ENCODE measurements at regions not wholly inside any gene's neighbourhood (a gene's known extent, or its start where the extent isn't known, plus 50 kb on each side); places are given as distances from the start of the nearest gene placed in this dataset.

DNA sequence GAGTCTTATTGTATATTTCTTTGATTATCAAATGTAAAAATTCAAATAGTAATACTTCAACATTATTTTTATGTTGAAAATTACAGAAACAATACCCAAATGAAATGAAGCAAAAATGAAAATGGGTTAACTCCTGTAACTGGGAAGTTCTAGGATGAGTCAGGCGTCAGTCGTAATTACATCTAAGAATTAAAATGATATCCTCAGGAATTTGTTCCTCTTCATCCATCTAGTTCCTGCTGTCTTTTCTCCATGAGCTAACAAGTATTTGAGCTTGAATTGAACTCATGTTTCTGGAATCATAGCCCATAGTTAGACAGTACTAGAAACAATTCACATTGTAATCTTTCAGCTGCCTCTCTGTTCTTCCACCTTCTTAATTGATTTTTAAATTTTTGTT lies 568.3 kb upstream of the TLE4 start:
- no peak for DNase-seq (ENCODE audit: low read depth, low spot score)
- H3K4me3 ChIP-seq (ENCODE audit: low read length) = no peak overlapping the region

DNA sequence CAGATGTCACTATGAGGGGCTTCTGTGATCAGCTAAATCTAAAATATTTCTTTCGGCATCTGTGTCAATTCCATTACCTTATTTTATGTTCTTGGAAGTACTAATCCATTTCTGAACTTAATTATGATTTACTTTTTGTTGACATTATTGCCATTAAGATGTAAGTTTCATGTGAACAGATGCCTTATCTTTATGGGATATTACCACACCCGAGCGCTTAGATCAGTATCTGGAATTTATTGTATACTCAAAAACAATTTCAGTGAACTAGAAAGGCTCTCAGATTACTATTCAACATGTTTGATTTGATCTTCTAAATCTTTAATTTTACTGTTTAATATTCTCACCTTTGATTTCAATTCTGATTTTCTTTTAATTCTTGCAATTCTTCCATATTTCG lies 567.7 kb upstream of the TLE4 start:
- DNase-seq (ENCODE audit: low read depth, low spot score) = no peak
- no peak overlapping the region for H3K4me3 ChIP-seq (ENCODE audit: low read length)

DNA sequence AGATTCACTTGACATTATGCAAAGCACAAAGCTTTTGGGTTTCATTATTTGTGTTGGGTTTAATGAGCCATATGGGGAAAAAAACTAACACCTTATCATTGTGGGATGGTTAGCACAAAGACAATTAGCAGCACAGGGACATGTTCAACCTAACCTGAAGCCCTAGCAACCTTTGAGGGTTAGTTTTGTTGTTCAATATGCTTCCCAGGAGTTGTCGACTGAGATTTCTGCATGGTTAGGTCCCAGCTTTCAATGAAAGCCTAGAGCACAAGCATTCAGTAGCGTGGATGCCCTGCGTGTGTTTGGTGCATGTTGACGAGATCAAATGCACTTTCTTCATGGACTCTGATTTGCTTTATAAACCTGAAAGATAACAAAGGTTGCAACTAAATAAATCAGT lies 565.2 kb upstream of the TLE4 start:
- H3K4me3 ChIP-seq (ENCODE audit: low read length) = no peak overlapping the region
- DNase-seq (ENCODE audit: low read depth, low spot score) = no peak

DNA sequence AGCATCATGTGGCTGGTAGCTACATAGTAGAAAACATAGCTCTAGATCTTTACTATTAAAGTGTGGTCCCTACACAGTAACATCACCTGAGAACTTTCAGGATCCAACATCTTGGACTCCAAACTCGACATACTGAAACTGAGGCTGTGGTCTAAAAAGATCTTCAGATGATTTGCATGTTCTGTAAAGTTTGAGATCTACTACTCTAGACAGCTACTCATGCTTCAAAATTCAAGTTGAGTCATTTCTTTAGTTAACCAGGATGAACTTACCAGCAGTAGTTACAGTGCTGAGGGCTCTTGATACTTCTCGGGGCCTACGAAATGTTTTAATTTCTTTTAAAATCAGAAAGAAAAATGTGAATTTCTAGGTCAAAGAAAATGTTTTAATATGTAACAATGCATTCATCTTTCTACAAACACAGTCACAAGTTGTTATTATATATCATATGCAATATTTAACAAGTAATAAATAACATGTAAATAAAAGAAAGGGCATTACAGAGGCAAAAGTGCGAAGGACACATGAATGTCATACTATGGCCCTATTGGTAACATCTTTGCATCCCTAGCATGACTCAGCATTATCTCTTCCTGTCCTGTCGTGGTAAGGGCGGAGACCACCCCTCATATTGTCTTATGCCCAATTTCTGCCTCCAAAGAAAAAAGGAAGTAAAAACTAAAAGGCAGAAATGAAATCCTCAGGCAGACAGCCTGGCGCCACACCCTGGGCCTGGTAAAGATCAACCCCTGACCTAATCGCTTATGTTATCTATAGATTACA lies 563.9 kb upstream of the TLE4 start:
- no peak overlapping the region for H3K4me3 ChIP-seq (ENCODE audit: low read length)
- DNase-seq (ENCODE audit: low read depth, low spot score) = no peak

DNA sequence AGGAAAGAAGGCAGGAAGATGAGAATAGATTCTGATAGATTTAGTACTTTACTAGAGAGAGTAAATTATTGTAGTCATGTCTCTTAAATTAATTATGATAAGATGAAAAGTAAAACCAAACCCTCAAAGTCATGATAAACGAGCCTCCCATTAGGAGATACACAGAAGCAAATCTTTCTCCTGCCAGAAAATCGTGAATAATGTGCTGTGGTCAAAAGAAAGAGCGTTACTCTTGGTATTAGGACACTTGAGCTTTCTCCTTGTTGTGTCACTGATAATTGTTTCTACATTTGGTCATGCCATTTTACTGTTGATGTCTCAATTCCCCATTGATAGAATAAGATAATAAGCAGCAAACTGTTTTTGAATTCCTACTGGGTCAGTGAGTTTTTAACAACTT lies 562.8 kb upstream of the TLE4 start:
- no peak overlapping the region for H3K4me3 ChIP-seq (ENCODE audit: low read length)
- DNase-seq (ENCODE audit: low read depth, low spot score) = no peak

DNA sequence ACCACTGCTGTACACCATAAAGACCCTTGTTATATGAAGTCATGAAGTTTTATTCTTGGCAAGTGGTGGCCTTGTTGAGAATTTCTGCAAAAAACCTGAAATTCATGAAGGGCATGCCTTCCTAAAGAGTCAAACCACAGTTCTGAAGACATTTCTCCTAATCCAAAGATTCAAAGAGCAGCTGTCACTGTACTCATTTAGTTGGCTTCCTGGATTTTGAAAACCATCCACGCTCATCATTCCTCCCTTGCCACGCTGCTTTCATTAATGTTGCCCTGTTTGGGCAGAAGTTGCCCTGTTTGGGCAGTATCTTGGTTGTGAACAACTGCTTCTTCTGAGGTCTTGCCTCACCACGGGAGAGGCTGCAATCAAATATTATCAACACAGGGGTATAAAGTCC lies 560.3 kb upstream of the TLE4 start:
- no peak for DNase-seq (ENCODE audit: low read depth, low spot score)
- no peak overlapping the region for H3K4me3 ChIP-seq (ENCODE audit: low read length)

DNA sequence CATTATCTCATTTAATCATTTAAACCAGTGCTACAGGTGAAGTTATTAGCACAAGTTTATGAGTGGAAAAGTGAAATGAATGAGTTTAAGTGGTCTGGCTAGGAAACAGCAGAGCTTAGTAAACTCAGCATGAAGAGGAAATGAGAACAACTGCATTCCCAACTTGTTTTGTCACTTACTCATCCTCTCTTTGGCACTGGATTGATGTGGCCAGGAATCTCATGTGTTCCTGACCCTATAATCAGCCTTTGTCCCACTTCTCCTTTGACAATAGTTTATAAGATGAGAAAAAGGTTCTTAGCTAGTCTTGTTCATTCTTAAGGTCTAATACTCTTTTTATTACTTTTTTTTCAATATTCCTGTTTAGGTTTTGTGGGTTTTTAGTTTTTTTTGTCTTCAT lies 559.2 kb upstream of the TLE4 start:
- no peak for DNase-seq (ENCODE audit: low read depth, low spot score)
- no peak overlapping the region for H3K4me3 ChIP-seq (ENCODE audit: low read length)

DNA sequence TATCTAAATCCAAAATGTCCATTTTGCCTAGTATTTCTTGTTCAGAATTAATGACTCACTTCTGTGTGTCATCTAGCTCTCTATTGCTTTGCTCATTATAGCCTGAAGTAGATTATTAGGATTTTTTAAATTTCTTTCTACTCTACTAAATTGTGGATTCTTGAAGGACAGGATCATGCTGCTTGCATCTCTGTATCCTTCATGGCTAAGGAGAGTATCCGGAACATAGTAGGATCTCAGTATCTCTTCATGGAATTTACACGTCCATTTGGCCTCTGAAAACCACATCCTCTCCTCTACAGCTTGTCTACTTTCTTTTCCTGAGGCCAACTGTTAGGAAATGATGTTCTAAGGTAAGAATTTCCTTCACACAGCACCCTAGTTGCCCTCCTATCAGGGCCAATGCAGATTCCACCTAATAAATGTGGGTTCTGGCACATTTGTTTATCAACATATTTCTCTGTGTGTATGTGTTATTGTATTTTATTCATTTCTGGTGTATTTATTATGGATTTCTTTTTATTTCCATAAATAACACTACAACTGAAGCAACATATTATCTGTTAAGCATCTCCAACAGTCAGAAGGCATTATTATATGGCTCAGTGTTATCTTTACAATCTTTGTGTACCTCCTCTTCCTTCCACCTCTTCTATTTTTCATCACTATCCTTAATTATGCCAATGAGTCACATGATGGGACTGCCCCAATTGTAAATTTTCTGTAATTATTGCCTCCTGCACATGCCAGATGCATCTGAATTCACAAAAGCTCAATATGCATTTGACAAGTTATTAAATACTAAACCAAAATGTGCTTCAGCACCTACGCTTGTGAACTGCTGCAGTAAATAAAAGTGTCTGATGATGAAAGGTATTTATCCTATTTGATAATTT lies 557.8 kb upstream of the TLE4 start:
- no peak for DNase-seq (ENCODE audit: low read depth, low spot score)
- H3K4me3 ChIP-seq (ENCODE audit: low read length) = no peak overlapping the region

DNA sequence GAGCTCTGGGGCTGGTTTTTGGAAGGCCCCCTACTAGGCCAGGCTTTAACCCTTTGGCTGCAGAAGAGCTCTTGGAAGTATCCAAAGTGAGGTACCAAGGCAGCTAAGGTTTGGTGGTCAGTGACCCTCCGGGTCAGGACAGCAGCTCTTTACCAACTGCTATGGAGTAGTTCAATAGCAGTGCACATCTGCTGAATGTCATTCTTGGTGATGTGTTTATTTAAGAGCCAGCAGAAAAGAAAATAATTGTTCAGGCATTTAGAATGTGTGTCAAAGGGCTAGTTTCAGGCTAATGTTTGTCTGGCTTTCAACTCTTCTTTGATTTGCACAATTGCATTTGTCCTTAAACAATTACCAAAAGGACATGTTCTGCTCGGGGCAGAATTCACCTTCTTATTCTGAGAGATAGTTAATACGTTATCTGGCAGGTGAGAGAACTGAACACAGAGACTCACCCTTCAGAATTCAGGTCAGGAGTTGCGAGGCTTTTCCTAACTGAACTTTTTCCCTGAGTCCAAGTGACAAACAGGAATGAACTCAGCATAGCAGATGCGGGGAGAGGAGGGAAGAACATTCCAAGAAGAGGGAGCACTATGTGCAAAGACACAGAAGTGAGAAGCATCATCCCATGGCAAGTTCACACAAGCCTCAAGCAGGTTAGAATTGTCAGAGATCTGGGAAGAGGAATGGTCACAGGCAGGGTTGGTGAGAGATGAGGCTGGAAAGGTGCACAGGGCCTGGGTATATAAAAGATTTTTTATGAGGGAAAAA lies 556.7 kb upstream of the TLE4 start:
- no peak for DNase-seq (ENCODE audit: low read depth, low spot score)
- no peak overlapping the region for H3K4me3 ChIP-seq (ENCODE audit: low read length)

DNA sequence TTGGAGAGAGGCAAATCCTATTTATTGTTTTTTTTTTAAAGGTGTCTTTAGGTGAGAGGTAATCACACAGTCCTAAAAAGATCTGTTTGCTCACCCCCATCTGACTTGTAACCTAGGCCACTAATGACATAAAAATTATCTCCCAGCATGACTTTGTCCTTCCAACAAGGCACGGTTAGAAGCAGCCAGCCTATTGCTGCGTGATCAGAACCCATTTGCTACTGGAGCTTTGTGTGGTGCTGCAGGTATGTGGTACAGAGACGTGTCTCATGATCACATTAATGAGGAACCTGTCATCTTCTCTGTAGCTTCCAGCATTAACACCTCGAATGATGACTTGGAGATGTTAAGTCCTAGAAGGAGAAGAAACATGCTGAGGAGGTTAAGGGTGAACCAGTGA lies 555.8 kb upstream of the TLE4 start:
- H3K4me3 ChIP-seq (ENCODE audit: low read length) = no peak overlapping the region
- no peak for DNase-seq (ENCODE audit: low read depth, low spot score)

DNA sequence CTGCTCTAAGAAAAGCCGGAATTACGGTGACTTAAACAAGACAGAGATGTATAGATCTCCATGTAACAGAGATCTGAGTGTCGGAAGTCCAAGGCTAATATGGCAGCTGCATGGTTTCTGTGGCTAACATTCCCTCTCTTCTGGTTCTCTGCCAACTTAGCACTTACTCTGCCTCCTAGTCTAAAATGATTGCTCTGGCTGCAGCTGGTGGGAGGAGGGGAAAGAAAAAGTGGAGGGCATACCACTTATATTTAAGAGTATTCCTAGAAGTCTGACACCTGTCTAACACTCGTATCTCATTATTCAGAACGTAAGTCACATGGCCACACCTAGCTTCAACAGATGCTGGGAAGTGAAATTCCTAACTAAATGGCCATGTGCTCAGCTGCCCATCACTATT lies 551.5 kb upstream of the TLE4 start:
- DNase-seq (ENCODE audit: low read depth, low spot score) = no peak
- H3K4me3 ChIP-seq (ENCODE audit: low read length) = no peak overlapping the region

DNA sequence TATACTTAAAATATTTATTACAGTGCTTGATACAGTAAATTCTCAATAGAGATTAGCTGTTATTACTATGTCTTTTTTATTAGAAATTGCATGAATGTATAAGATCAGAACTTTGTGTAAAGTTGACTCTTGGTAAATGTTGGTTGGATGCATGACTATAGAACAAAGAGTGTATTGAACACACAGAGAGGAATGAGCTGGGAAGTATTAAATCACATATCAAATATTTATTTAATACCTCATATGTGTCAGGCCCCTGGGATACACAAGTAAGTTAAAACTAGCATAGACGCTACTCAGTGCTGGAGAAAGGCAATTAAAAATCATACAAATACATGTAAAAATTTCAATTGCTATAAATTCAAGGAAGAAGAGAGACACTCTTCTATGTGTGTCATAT lies 550.7 kb upstream of the TLE4 start:
- no peak overlapping the region for H3K4me3 ChIP-seq (ENCODE audit: low read length)
- no peak for DNase-seq (ENCODE audit: low read depth, low spot score)

DNA sequence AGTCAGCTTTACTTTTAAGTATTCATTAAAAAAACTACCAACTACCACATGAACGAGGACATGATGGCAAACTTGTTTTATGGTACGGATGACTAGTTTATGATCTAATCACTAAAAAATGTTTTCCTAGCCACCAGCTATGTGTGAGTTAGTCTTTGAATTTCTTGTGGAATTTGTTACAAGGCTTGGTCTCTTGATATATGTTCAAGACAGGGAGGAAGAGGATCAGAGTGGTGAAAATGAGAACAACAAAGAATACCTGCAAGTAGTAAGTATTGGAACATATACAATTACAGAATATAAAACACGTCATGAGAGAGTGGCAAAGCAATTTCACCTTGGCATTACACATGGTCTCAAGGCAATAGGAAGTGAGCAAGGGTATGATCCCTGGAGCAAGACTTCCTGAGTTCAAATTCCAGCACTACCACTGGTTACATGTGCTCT lies 548.6 kb upstream of the TLE4 start:
- no peak for DNase-seq (ENCODE audit: low read depth, low spot score)
- H3K4me3 ChIP-seq (ENCODE audit: low read length) = no peak overlapping the region

DNA sequence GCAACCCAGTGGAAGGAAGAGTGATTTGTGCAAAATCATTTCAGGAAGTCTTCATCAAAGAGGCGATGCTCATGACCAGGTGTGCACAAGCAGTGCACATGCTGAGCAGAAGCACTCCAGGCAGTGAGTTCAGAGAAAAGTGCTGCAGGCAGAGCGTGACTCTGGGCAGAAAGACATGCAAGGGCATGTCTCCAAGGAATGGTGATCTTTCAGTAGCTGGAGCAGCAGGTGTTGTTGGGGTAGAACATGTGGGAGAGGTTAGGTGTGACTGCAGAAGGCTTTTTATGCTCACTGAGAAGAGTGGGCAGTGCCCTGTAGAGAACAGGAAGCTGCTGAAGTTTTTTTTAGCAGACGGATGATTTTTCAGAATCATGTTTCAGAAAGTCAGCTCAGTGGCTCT lies 545.4 kb upstream of the TLE4 start:
- no peak overlapping the region for H3K4me3 ChIP-seq (ENCODE audit: low read length)
- no peak for DNase-seq (ENCODE audit: low read depth, low spot score)

DNA sequence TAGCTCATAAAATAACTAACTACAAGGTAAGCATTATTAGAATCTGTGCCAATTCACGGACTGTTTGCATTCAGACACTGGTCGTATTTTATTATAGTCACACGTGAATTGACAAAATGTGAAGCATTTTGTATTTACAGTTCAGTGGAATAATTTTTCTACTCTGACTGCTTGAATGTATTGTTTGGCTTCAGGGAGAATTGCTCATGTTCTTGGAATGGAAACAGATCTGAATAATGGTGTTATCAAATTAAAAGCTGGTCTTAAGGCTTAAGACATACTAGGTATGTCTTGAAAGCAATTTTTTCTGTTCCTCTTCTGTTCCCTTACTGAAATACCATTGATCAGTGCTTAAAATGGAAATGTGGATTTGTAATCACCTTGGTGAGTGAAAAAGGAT lies 543.7 kb upstream of the TLE4 start:
- no peak overlapping the region for H3K4me3 ChIP-seq (ENCODE audit: low read length)
- DNase-seq (ENCODE audit: low read depth, low spot score) = no peak

DNA sequence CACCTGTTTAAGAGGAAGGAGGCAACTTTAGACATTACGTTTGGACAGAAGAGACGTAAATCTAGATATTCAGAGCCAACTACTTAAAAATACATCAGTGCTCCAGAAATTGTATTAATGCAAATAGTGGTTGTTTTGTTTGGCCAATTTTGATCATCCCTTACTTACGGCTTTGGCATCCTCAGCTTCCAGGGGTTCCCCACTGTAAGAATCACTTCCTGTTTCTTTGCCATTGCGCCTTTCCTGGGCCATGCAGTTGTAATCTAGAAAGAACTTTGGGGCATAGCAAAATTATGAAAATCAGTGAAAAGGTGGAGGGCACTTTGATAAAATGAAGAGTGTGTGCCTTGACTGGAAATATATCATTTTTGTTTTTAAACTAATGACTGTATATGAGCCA lies 537.2 kb upstream of the TLE4 start:
- no peak for DNase-seq (ENCODE audit: low read depth, low spot score)
- no peak overlapping the region for H3K4me3 ChIP-seq (ENCODE audit: low read length)

DNA sequence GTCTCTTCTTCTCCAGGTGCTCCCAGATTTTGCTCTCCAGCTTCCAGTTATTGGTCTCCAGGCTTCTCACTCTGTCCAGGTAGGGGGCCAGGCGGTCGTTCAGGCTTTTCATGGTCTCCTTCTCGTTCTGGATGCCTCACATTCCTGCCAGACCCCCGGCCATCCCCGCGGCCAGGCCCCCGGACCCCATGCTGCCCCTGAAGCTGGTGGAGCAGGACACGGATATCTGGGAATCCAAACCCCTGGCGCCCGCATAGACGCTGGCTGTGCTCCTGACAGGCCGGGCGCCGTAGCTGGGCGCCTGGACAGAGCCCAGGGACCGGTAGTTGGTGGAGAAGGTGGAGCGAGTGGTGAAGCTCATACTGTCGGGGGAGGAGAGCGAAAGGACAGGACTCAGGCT lies 534.4 kb upstream of the TLE4 start:
- no peak overlapping the region for H3K4me3 ChIP-seq (ENCODE audit: low read length)
- no peak for DNase-seq (ENCODE audit: low read depth, low spot score)

DNA sequence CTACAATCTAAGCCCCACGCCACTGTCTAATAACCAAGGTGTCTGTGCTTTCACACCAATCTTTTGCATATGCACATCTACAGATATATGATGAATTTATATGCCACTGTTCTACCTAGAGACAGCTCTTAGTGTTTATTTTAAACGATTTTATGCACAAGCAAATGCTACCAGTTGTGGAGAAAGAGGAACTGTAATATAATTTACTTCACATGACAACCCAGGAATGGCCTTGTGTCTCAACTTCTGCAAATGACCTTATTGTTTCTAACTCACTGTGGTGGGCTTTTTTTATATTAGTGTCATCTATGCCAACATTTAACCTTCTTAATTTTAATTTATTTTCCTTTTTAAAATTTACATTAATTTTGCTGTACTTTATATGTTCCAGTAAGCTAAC lies 531.1 kb upstream of the TLE4 start:
- no peak overlapping the region for H3K4me3 ChIP-seq (ENCODE audit: low read length)
- DNase-seq (ENCODE audit: low read depth, low spot score) = no peak

DNA sequence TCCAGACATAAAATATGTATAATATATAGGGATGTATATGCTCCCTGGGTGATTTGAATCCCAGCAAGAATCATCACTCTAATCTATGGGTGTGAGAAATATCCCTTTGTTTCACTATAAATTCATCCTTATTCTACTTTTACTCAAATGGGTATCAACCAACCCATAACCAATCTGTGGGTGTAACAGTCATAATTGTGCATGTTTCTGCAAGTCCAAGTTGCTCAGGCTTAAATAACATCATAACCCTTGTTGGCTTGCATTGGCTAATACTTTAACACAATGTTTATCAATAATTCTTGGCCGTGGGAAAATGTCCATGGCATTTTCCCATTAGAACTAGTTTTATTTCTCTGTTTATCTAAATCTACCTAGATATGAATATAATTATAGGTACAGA lies 530.5 kb upstream of the TLE4 start:
- H3K4me3 ChIP-seq (ENCODE audit: low read length) = no peak overlapping the region
- DNase-seq (ENCODE audit: low read depth, low spot score) = no peak

DNA sequence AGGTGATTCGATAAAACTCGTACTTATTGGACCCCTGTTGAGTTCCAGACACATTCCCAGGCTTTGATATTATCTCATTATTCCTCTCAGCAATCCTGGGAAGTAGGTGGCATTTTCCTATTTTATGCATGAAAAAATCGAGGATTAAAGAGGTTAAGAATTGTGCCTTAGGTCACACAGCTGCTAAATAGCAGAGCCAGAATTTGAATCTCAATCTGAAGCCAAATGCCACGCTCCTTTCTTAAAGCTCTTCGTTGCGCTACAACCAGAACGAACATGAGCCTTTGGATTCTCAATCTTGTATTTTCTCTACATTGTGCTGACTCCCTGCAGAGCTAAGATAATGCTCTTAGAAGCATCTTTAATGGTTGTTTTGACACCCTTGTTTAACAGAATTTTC lies 527.8 kb upstream of the TLE4 start:
- no peak overlapping the region for H3K4me3 ChIP-seq (ENCODE audit: low read length)
- no peak for DNase-seq (ENCODE audit: low read depth, low spot score)

Data from Jurkat, Clone E6-1 (cell line).